Stimulated activated CD4-positive, alpha-beta T cell treated with anti-CD3 and anti-CD28 coated beads, TNF-alpha, amount 100 ng/mL, for 48 hours (primary cell): ENCODE measurements at regions not wholly inside any gene's neighbourhood (a gene's known extent, or its start where the extent isn't known, plus 50 kb on each side); places are given as distances from the start of the nearest gene placed in this dataset.
"Not testable (repeated sequence)": the region's sequence is repeated elsewhere in the genome, so short reads cannot be mapped to it uniquely, and the experiment has no call there.

ENCODE experiments used
- DNase-seq, 3 donors: peaks; one replicate each; pipeline ENCODE4 v3.0.0-alpha.2; 2020; ENCODE audit warnings: low read depth in 3 of 3

DNA sequence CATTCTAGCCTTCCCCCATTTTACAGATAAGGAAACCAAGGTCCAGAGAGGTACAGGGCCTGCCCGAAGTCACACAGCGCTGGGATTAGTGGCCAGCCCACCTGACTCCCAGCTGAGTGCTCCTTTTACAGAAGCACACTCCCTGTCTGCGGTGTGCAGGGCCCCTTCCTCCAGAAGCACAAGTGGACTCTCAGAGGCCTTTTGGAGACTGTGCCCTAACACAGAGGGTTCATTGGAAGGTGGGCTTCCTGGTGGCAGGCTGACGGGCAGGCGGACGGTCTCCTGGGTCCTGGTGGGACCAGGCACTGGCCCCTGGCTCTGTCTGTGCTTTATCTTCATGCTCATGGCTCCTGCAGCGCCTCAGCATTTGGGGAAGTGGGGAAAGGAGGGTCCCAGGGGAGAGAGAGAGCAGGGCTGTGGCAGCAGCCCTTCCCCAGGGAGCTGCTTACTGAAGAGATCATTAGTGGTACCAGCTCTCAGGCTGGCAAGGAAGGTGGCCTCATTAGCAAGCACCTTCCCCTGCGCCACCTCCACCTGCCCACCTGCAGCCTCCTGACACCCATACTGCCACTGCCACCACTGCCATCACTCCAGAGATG lies 83.1 kb upstream of the GOLGA6L4 start:
- not testable (repeated sequence) for DNase-seq

DNA sequence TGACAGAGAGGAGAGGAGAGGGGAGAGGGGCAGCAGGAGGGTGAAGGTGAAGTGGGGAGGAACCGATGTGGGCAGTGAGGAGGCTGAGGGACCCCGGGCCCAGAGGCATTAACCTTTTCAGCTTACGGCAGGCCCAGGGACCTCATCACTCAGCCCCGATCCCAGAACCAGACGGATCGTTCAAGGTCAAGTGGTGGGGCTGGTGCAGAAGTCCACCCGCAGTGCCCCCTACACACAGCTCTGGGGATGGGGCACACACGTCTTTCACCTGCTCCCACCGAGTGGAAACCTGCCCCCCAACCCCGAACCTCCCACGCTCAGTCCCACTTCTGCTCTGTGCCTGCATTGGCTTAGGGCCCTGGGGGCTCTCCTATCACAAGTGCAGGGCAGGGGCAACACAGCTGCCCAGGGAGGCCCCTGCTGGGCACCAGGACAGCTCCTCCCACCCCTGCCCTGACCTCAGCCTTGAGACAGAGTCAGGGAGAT lies 81.9 kb upstream of the GOLGA6L4 start:
- not testable (repeated sequence) for DNase-seq

DNA sequence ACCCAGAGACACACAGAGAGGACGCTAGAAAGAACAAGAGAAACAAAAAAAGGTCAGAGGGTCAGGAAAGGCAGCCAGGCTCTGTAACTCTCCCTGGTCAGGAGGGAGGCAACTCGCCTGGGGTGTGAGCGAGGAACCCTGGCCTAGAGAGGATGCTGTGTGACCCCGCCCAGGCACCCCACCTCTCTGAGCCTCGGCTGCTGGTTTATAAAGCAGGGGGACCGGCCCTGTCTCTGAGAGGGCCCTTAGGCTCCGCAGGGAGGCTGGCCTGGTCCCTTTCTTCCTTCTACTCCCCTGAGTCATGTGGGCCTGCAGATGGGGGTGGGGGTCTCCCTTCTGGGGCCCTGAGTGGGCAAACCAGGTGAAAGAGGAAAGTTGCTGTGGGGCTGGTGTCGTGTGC lies 81.3 kb upstream of the GOLGA6L4 start:
- DNase-seq, result not testable (repeated sequence)

DNA sequence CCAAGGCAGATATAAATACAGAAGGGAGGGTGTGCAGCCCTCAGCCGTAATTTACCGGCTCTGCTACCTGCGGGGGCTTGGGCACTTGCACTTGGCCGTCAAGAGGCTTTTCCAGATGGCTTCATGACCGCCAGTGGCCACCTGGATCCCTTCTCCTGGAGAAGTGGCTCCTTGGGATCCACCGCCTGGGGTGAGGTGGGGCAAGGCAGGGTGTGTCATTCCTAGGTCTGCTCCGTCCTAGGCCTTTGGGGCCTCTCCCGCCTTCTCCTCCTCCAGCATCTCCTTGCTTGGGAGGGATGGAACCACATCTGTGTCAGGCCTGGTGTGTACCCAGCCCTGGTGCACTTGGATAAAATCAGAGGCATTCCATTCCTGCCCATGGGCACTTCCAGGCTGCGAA lies 80.8 kb upstream of the GOLGA6L4 start:
- not testable (repeated sequence) for DNase-seq

DNA sequence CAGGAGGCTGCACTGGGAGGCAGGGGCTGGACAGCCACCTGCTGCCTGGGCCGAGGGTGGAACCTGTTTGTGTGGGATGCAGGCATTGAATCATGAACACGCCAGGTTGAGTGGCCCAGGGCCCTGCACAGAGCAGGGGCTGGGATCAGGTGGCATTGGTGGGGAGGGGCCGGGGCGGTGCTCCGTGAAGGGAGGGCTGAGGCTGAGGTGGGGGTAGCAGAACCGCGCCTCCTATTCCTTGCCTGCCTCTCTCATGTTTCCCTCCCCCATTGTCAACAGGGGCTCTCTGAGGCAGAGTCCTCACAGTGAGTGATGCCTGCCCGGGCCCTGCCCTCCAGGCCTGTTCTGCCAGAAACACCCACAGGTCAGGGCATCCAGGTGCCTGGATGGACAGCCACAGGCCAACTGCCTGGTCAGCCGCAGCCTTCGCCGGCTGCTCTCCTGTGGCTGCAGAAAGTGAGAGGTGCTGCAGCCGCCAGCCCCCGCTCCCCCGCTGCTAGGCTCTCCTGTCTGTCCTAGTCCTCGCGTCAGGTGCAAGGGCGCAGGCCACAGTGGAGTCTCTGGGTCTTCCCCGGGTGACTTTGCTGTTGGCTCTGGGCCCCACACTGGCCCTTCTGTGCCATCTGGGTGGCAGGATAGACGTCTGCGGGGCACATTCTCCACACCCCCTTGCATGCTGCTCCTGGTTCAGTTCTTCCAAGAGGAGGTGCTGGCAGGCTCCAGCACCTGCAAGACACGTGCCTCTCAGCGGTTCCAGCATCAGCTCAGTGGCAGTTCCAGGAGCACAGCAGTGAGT lies 79.6 kb upstream of the GOLGA6L4 start:
- DNase-seq, result not testable (repeated sequence)

DNA sequence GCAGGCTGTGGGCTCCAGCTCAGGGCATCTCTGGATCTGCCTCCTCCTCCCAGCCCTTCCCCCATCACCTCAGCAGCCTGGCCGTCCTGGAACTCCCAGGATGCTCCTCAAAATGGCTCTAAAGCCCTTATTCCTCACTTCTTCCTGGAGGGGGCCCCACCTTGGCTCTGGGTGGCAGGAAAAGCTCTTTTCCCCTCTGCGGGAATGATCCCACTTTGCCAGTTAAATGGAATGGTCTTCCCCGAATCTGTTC lies 79.1 kb upstream of the GOLGA6L4 start:
- not testable (repeated sequence) for DNase-seq

DNA sequence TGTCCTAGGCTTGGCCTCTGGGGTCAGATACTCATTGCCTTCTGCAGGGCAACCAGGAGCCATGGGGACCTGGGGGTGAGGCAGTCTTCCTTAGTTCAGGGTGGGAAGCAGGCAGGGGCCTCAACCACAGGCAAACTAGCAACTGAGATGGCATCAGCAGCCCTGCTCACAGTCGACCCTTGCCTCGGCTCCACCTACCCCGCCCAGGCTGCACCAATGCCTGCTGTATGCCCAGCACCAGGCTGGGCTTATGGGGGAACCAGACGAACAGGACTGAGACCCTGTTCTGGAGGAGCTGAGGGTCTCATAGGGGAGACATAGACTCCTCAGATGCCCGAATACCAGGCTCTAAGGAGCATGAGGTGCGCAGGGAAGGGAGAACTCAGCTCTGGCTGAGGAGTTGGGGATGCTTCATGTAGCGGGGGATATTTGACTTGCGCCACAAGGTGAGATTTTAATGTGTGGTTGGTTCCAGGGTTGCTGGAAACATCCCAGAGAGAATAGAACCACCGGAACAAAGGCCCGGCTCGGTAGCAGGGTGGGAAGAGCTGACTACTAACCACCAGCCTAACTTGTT lies 78.4 kb upstream of the GOLGA6L4 start:
- not testable (repeated sequence) for DNase-seq

DNA sequence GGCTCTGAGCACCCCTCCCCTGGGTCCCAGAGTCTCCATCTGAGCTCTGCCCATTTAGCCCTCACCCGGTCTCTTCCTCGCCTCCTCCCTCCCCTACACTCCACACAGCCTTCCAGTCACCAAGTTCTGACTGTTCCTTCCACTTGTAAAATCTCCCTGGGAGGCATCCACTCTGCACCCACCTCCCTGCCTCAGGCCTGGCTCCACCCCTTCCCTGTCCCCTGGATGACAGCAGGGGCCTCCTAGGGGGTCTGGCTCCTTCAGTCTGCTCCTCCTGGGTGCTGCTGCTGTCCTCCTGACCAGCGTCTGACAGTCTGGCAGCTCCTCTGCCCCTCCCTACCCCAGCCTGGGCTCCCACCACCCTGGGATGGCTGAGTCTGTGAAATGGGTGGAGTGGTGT lies 77.7 kb upstream of the GOLGA6L4 start:
- DNase-seq, result not testable (repeated sequence)

DNA sequence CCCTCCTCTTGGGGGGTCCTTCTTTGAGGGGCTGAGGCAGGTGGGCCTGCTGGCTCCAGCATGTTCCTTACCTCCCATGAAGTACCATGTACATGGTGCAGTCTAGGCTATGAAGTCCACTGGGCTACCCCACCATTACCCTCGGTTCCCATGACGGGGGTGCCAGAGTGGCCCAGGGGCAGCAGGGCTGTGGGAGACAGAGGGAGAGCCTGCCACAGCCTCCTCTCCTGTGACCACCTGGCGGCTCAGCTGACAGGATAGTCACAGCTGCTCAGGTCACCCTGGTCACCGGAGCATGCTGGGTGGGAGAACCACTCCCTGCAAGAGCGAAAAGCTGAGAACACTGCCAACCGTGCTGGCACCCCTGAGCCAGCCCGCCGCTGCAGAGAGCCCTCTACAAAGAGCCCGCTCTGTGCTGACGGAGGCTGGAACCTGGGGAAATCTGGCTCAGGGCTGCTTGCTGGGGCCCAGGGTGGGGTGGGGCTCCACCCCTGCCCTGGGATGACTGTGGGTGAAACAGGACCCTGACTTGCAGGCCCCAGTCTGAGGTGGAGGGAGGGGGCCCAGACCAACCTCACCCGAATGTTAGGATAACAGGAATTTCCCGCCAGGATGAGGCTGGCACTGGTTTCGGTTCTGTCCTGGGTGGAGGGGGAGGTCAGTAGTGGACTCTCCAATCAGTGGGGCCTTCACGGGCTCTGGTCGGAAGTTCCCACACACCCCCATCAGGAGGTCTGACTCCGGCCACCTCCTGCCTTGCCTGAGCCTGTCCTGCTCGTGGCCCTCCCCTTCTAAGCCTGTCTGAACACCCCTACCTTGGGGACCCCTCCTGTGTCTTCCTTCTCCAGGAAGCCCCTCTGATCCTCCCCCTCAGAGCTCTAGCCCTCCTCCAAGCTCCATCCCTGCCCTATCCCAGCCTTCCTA lies 76.0 kb upstream of the GOLGA6L4 start:
- DNase-seq, result not testable (repeated sequence)

DNA sequence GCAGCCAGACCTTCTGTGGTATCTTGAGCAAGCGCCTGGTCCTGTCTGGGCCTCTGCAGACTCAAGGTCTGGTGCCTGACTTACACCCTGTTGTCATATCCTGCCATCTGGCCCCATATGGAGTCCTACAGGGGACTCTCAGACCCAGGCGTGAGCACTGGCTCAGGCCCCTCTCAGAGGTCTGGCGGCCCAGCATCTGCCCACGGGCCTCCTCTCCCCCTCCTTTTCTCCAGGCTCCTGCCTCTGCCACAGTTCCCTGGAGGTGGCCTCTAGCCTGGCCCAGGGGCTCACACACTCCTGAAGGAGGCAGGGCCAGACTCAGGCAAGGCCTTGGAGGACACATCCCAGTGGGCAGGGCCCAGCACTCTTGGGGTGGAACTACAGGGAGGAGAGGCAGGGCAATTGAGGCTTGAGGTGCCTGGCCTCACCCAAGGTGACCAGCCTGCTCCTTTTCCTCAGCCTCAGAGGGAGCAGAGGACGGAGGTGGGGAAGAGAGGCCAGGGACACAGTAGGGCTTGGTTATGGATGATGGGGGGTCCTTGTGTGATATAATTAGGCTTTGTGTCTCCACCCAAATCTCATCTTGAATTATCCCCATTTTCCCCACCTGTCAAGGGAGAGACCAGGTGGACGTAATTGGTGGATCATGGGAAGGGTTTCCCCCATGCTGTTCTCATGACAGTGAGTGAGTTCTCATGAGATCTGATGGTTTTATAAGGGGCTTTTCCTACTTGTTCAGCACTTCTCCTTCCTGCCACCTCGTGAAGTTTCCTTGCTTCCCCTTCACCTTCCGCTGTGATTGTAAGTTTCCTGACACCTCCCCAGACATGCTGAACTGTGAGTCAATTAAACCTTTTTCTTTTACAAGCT lies 70.9 kb upstream of the GOLGA6L4 start:
- not testable (repeated sequence) for DNase-seq

DNA sequence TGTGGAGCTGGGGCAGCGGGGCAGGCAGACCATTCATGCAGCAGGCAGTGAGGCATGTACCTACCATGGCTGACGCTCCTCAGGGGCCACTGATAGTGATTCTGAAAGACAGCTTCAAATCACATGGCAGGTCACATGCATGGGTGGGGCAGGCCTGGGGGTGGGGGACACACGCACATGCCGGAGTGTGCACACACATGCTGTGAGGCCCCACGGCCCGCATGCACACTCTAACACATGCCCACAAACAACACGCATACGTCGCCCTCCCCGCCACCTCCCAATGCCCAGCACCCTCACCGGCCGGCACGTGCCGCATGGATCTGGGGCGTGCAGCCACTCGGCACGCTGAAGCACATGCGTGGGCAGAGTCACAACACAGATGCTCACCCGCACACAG lies 65.5 kb upstream of the GOLGA6L4 start:
- DNase-seq, result not testable (repeated sequence)

DNA sequence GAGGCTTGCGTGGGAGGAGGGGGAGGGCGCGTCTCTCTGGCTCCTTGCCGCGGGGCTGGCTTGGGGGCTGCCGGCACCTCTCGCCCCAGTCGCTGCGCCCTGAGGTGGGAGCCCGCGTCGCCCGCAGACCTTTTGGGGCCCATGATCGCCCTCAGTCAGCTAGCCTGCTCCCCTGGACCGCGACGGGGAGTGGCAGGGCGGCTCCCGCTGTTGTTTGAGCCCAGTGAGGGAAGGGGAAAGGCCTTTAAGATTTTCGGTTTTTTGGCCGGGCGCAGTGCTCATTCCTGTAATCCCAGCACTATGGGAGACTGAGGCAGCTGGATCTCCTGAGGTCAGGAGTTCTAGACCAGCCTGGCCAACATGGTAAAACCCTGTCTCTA lies 62.4 kb upstream of the GOLGA6L4 start:
- DNase-seq, result not testable (repeated sequence)
